ENCODE measurements at regions not wholly inside any gene's neighbourhood (a gene's known extent, or its start where the extent isn't known, plus 50 kb on each side); places are given as distances from the start of the nearest gene placed in this dataset.

DNA sequence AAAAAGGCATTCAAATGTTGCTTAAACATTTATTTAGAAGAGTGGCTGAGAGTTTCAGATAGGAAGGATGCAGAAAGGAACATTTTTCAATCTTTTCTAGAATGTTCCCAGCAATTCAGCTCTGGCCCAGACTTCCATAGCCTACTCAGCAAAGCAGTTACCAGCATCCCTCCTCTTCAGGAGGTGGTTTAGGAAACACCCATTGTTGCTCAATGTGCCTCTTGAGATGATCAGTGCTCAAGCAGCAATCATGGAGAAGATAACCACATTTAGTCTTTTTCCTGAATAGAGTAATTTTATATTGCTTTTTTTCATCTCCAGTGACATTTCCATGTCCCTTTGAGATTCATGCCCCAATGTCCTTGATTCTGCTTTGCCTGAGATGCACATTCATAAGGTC lies 328.7 kb upstream of the PPARGC1A start:
- TF ChIP-seq CTCF (IDR thresholded peaks at IDR 0.05 in 4 of 5, conservative IDR thresholded peaks at IDR 0.05 in 1 of 5), result no peak
- no peak for TF ChIP-seq POLR2A (IDR thresholded peaks at IDR 0.05)
